ENCODE measurements at regions not wholly inside any gene's neighbourhood (a gene's known extent, or its start where the extent isn't known, plus 50 kb on each side); places are given as distances from the start of the nearest gene placed in this dataset.

DNA sequence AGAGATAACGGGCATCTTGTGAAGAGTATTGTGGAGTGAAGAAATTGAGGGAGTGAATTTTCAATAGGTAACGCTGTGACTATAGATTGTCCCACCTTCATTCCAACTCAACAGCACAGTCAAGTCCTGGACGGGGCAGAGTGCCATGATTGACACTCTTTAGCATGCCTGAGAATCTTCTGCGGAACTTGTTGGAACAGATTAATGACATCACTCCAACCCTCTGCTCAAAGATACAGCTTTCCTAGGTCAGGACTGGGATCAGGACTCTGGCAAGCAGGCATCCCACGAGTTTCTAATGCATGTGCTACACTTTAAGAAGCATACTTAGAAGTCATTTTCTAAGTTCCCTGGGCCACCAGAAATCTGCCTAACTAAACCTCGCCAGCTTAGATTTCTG lies 267.6 kb upstream of the CFAP20DC start:
- no peaks in the 10 kb centered on the region for H3K4me1 ChIP-seq (ENCODE audit: insufficient read depth)
- no peak overlapping the region for H3K27ac ChIP-seq (ENCODE audit: low read depth)
- no peaks in the 10 kb centered on the region for H4K20me1 ChIP-seq (replicated peaks; ENCODE audit: insufficient read depth)
- no peak overlapping the region for H3K4me2 ChIP-seq
- ATAC-seq (no peak), DNase-seq (ENCODE audit: low spot score) (no peak)
- no peaks in the 10 kb centered on the region for H3K36me3 Mint-ChIP-seq (ENCODE audit: low read depth)
- H3K79me2 ChIP-seq (replicated peaks; ENCODE audit: insufficient read depth) = no peaks in the 10 kb centered on the region
- H3K27ac Mint-ChIP-seq = no peak overlapping the region
- H3K4me3 Mint-ChIP-seq = no peak overlapping the region
- H3F3A ChIP-seq (replicated peaks; ENCODE audit: low read depth) = no peaks in the 10 kb centered on the region
- H3K27me3 Mint-ChIP-seq (ENCODE audit: insufficient read depth, low read depth, poor library complexity) = peaks cover 4% of the 10 kb centered on the region
- no peaks in the 10 kb centered on the region for H3K27me3 ChIP-seq (ENCODE audit: insufficient read depth)
- H3K4me3 ChIP-seq = no peak overlapping the region
- no peaks in the 10 kb centered on the region for H3K36me3 ChIP-seq (ENCODE audit: insufficient read depth)
- no peaks in the 10 kb centered on the region for H3K4me1 Mint-ChIP-seq
- no peaks in the 10 kb centered on the region for H3K9me3 Mint-ChIP-seq
- TF ChIP-seq, protein P1, sequence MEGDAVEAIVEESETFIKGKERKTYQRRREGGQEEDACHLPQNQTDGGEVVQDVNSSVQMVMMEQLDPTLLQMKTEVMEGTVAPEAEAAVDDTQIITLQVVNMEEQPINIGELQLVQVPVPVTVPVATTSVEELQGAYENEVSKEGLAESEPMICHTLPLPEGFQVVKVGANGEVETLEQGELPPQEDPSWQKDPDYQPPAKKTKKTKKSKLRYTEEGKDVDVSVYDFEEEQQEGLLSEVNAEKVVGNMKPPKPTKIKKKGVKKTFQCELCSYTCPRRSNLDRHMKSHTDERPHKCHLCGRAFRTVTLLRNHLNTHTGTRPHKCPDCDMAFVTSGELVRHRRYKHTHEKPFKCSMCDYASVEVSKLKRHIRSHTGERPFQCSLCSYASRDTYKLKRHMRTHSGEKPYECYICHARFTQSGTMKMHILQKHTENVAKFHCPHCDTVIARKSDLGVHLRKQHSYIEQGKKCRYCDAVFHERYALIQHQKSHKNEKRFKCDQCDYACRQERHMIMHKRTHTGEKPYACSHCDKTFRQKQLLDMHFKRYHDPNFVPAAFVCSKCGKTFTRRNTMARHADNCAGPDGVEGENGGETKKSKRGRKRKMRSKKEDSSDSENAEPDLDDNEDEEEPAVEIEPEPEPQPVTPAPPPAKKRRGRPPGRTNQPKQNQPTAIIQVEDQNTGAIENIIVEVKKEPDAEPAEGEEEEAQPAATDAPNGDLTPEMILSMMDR (conservative IDR thresholded peaks at IDR 0.05; ENCODE audit: low read depth in 2 of 2) = no peak
- TF ChIP-seq CREB1 (CRISPR knock-in tag; IDR thresholded peaks at IDR 0.05; ENCODE audit: low read depth) (no peak), EZH2phosphoT487 (IDR thresholded peaks at IDR 0.05; ENCODE audit: unreplicated experiment) (no peak)
- TF ChIP-seq, protein P2, sequence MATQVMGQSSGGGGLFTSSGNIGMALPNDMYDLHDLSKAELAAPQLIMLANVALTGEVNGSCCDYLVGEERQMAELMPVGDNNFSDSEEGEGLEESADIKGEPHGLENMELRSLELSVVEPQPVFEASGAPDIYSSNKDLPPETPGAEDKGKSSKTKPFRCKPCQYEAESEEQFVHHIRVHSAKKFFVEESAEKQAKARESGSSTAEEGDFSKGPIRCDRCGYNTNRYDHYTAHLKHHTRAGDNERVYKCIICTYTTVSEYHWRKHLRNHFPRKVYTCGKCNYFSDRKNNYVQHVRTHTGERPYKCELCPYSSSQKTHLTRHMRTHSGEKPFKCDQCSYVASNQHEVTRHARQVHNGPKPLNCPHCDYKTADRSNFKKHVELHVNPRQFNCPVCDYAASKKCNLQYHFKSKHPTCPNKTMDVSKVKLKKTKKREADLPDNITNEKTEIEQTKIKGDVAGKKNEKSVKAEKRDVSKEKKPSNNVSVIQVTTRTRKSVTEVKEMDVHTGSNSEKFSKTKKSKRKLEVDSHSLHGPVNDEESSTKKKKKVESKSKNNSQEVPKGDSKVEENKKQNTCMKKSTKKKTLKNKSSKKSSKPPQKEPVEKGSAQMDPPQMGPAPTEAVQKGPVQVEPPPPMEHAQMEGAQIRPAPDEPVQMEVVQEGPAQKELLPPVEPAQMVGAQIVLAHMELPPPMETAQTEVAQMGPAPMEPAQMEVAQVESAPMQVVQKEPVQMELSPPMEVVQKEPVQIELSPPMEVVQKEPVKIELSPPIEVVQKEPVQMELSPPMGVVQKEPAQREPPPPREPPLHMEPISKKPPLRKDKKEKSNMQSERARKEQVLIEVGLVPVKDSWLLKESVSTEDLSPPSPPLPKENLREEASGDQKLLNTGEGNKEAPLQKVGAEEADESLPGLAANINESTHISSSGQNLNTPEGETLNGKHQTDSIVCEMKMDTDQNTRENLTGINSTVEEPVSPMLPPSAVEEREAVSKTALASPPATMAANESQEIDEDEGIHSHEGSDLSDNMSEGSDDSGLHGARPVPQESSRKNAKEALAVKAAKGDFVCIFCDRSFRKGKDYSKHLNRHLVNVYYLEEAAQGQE (IDR thresholded peaks at IDR 0.05; ENCODE audit: unreplicated experiment) = no peak
- peaks cover 4% of the 10 kb centered on the region; the same call in 1 of the 2 replicates for H3K9me2 ChIP-seq (ENCODE audit: insufficient read depth)
- H2AFZ ChIP-seq = no peak overlapping the region

DNA sequence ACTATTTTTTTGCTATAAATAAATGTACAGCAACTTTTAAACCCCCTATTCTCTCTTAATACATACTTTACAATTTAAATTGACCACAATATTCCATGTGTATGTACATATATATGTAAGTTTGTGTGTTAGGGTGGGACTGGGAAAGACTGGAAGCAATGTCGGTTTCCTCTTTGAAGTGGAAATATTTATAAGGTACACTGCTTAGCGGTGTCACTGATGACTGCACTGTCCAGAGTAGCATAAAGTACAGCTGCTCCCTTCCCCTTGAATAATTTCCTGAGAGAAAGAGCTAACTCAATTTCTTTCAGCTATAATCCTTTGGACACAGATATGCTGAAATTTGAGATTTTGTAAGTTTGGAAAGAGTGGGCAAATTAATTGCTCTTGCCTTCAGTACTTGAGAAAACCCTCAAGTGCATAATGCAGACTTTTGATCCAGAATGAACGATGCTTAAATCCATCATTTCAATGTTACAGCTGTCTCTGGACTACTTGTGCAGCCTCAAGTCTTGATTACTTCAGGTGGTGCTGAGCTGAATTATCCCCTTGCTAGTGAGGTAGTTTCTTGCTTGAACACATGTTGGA lies 267.0 kb upstream of the CFAP20DC start:
- Histone ChIP-seq H3K27me3 (ENCODE audit: insufficient read depth) (no peaks in the 10 kb centered on the region), H4K20me1 (replicated peaks; ENCODE audit: insufficient read depth) (no peaks in the 10 kb centered on the region), H3K4me2 (no peak overlapping the region), H3K4me1 (ENCODE audit: insufficient read depth) (no peaks in the 10 kb centered on the region), H3K36me3 (ENCODE audit: insufficient read depth) (no peaks in the 10 kb centered on the region), H3K27ac (ENCODE audit: low read depth) (no peak overlapping the region), H2AFZ (no peak overlapping the region), H3K9me2 (ENCODE audit: insufficient read depth) (peaks cover 4% of the 10 kb centered on the region; the same call in 1 of the 2 replicates), H3F3A (replicated peaks; ENCODE audit: low read depth) (no peaks in the 10 kb centered on the region), H3K79me2 (replicated peaks; ENCODE audit: insufficient read depth) (no peaks in the 10 kb centered on the region), H3K4me3 (no peak overlapping the region)
- Mint-ChIP-seq H3K9me3 (no peaks in the 10 kb centered on the region), H3K27me3 (ENCODE audit: insufficient read depth, low read depth, poor library complexity) (peaks cover 5% of the 10 kb centered on the region), H3K27ac (no peak overlapping the region), H3K36me3 (ENCODE audit: low read depth) (no peaks in the 10 kb centered on the region), H3K4me1 (no peaks in the 10 kb centered on the region), H3K4me3 (no peak overlapping the region)
- ATAC-seq = no peak
- no peak for DNase-seq (ENCODE audit: low spot score)
- TF ChIP-seq ZNF331 (CRISPR knock-in tag; IDR thresholded peaks at IDR 0.05; ENCODE audit: low read depth) (no peak), EZH2 (IDR thresholded peaks at IDR 0.05; ENCODE audit: low read depth, unreplicated experiment) (no peak), POLR2AphosphoS5 (IDR thresholded peaks at IDR 0.05; ENCODE audit: low read depth) (no peak)
- TF ChIP-seq, protein P3, sequence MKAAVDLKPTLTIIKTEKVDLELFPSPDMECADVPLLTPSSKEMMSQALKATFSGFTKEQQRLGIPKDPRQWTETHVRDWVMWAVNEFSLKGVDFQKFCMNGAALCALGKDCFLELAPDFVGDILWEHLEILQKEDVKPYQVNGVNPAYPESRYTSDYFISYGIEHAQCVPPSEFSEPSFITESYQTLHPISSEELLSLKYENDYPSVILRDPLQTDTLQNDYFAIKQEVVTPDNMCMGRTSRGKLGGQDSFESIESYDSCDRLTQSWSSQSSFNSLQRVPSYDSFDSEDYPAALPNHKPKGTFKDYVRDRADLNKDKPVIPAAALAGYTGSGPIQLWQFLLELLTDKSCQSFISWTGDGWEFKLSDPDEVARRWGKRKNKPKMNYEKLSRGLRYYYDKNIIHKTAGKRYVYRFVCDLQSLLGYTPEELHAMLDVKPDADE (IDR thresholded peaks at IDR 0.05) = no peak
- TF ChIP-seq, protein P4, sequence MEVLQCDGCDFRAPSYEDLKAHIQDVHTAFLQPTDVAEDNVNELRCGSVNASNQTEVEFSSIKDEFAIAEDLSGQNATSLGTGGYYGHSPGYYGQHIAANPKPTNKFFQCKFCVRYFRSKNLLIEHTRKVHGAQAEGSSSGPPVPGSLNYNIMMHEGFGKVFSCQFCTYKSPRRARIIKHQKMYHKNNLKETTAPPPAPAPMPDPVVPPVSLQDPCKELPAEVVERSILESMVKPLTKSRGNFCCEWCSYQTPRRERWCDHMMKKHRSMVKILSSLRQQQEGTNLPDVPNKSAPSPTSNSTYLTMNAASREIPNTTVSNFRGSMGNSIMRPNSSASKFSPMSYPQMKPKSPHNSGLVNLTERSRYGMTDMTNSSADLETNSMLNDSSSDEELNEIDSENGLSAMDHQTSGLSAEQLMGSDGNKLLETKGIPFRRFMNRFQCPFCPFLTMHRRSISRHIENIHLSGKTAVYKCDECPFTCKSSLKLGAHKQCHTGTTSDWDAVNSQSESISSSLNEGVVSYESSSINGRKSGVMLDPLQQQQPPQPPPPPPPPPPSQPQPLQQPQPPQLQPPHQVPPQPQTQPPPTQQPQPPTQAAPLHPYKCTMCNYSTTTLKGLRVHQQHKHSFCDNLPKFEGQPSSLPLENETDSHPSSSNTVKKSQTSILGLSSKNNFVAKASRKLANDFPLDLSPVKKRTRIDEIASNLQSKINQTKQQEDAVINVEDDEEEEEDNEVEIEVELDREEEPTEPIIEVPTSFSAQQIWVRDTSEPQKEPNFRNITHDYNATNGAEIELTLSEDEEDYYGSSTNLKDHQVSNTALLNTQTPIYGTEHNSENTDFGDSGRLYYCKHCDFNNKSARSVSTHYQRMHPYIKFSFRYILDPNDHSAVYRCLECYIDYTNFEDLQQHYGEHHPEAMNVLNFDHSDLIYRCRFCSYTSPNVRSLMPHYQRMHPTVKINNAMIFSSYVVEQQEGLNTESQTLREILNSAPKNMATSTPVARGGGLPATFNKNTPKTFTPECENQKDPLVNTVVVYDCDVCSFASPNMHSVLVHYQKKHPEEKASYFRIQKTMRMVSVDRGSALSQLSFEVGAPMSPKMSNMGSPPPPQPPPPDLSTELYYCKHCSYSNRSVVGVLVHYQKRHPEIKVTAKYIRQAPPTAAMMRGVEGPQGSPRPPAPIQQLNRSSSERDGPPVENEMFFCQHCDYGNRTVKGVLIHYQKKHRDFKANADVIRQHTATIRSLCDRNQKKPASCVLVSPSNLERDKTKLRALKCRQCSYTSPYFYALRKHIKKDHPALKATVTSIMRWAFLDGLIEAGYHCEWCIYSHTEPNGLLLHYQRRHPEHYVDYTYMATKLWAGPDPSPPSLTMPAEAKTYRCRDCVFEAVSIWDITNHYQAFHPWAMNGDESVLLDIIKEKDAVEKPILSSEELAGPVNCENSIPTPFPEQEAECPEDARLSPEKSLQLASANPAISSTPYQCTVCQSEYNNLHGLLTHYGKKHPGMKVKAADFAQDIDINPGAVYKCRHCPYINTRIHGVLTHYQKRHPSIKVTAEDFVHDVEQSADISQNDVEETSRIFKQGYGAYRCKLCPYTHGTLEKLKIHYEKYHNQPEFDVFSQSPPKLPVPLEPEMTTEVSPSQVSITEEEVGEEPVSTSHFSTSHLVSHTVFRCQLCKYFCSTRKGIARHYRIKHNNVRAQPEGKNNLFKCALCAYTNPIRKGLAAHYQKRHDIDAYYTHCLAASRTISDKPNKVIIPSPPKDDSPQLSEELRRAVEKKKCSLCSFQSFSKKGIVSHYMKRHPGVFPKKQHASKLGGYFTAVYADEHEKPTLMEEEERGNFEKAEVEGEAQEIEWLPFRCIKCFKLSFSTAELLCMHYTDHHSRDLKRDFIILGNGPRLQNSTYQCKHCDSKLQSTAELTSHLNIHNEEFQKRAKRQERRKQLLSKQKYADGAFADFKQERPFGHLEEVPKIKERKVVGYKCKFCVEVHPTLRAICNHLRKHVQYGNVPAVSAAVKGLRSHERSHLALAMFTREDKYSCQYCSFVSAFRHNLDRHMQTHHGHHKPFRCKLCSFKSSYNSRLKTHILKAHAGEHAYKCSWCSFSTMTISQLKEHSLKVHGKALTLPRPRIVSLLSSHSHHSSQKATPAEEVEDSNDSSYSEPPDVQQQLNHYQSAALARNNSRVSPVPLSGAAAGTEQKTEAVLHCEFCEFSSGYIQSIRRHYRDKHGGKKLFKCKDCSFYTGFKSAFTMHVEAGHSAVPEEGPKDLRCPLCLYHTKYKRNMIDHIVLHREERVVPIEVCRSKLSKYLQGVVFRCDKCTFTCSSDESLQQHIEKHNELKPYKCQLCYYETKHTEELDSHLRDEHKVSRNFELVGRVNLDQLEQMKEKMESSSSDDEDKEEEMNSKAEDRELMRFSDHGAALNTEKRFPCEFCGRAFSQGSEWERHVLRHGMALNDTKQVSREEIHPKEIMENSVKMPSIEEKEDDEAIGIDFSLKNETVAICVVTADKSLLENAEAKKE (CRISPR knock-in tag; IDR thresholded peaks at IDR 0.05) = no peak
